Prostate gland (tissue), 2 donors: ENCODE measurements at regions not wholly inside any gene's neighbourhood (a gene's known extent, or its start where the extent isn't known, plus 50 kb on each side); places are given as distances from the start of the nearest gene placed in this dataset.

Experiments
- POLR2A ChIP-seq: fragments of 450-650 bp; IDR thresholded peaks from one replicate; pipeline ENCODE4 v1.6.1; 2016; ENCODE audit warnings: antibody characterized with exemption, mild to moderate bottlenecking
- POLR2AphosphoS5 ChIP-seq: sonication (generic); formaldehyde crosslinking; IDR thresholded peaks from one replicate; pipeline ENCODE4 v1.6.1; 2017; ENCODE audit warnings: antibody characterized with exemption
- TF ChIP-seq, protein P1 (sequence below), 4 experiments: fragments of 200-600 bp in 2 of 4; fragments of 450-650 bp in 2 of 4; sonication (generic) in 2 of 4; IDR thresholded peaks; 1 replicate in 3 of 4; 2 replicates in 1 of 4; pipeline ENCODE4 v1.5.1; 2016 to 2019; ENCODE audit warnings: antibody characterized with exemption in 4 of 4, mild to moderate bottlenecking in 2 of 4, moderate library complexity in 2 of 4

DNA sequence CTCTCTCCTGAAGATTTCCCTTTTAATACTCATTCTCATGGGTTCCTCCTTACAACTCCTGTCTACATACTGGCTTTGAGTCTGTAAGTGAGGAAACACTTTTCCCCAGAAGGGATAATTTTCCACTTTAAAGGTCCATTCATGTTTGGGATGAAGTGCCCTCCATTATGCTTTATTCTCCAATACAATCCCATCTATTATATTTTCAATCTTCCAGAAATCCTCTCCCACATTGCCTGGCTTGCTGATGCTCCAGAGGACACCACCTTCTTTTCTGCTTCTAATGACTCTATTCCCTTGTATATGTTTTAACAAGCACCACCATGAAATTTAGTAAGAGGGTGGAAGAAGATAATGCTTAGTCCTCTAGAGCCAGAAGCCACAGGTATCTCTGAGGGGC lies 92.7 kb upstream of the NBEA start:
- TF ChIP-seq, protein P1, sequence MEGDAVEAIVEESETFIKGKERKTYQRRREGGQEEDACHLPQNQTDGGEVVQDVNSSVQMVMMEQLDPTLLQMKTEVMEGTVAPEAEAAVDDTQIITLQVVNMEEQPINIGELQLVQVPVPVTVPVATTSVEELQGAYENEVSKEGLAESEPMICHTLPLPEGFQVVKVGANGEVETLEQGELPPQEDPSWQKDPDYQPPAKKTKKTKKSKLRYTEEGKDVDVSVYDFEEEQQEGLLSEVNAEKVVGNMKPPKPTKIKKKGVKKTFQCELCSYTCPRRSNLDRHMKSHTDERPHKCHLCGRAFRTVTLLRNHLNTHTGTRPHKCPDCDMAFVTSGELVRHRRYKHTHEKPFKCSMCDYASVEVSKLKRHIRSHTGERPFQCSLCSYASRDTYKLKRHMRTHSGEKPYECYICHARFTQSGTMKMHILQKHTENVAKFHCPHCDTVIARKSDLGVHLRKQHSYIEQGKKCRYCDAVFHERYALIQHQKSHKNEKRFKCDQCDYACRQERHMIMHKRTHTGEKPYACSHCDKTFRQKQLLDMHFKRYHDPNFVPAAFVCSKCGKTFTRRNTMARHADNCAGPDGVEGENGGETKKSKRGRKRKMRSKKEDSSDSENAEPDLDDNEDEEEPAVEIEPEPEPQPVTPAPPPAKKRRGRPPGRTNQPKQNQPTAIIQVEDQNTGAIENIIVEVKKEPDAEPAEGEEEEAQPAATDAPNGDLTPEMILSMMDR (IDR thresholded peaks at IDR 0.05): no peak
- TF ChIP-seq POLR2A: no peak
- no peak for TF ChIP-seq POLR2AphosphoS5
